ENCODE measurements at regions not wholly inside any gene's neighbourhood (a gene's known extent, or its start where the extent isn't known, plus 50 kb on each side); places are given as distances from the start of the nearest gene placed in this dataset.

DNA sequence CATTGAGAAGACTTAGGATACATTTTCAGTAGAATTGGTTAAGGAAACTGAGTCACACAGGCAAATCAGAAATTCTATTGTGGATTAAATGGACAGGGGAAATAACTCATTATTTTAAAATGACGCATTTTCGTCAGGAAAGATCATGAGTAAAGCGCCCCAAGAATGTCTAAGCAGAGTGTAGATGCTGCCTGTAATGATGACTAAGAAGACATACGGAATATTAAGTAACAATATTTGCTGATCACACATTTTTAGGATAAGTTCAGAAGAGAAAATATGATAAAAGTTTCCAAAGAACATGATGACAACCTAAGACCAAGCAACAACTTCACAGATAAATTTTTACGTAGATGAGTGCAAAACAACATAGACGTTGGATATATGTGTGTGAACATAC lies 596.3 kb upstream of the TENM3 start:
- TF ChIP-seq POLR2A (IDR thresholded peaks at IDR 0.05; ENCODE audit: low read depth, low read length): no peak
- TF ChIP-seq POLR2AphosphoS5 (IDR thresholded peaks at IDR 0.05; ENCODE audit: low read depth, low read length): no peak
